ENCODE measurements at regions not wholly inside any gene's neighbourhood (a gene's known extent, or its start where the extent isn't known, plus 50 kb on each side); places are given as distances from the start of the nearest gene placed in this dataset.

DNA sequence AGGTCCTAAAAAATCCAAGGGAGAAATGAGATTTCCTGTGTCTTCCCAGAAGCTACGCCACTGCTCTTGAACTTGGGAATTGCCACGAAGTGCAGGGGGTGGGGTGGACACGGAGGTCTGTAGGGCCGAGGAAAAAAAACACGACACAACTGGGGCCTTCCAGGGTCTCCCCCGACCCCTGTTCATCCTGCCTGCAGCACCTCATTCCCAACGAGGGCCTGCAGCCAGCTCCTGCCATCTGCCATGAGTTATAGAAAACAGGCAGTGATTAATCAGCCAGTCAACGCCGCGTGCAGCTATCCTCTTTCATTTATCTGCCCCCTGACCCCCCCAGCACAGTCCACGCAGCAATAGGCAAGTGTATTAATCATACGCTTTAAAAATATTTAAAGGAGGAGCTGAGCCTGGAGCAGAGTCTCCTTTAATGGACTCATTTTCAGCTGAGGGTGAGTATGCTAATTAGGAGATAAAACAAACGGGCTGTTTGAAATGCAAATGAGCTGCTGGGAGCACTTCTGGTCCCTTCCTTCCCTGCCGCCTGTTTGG is 209.9 kb downstream of the TFCP2L1 start:
- H3K9me3 Mint-ChIP-seq (ENCODE audit: insufficient read depth) = no peaks in the 10 kb centered on the region
- intact Hi-C loops (cut with micrococcal nuclease) = no loop called here
- H3K36me3 ChIP-seq (replicated peaks in 1 of 2; ENCODE audit: control extremely low read depth in 1 of 2, control insufficient read depth in 1 of 2, extremely low read depth in 1 of 2, insufficient read depth in 2 of 2, low read length in 1 of 2) = no peaks in the 10 kb centered on the region
- H3K4me1 Mint-ChIP-seq = peaks cover 2% of the 10 kb centered on the region
- DNase-seq = no peak
- no peak overlapping the region for H2AFZ ChIP-seq (ENCODE audit: insufficient read depth, low read depth, low read length, poor library complexity, severe bottlenecking)
- no peaks in the 10 kb centered on the region for H4K20me1 ChIP-seq (ENCODE audit: control insufficient read depth, insufficient read depth, low read length, poor library complexity, severe bottlenecking)
- no peak overlapping the region for H3K4me3 ChIP-seq (ENCODE audit: control extremely low read depth in 1 of 5, extremely low read depth in 1 of 5, insufficient read depth in 1 of 5, low read depth in 2 of 5, low read length in 4 of 5)
- no peak for TF ChIP-seq EZH2 (IDR thresholded peaks at IDR 0.05; ENCODE audit: borderline replicate concordance, insufficient read depth, low read depth, low read length, poor library complexity, severe bottlenecking)
- TF ChIP-seq, protein P1, sequence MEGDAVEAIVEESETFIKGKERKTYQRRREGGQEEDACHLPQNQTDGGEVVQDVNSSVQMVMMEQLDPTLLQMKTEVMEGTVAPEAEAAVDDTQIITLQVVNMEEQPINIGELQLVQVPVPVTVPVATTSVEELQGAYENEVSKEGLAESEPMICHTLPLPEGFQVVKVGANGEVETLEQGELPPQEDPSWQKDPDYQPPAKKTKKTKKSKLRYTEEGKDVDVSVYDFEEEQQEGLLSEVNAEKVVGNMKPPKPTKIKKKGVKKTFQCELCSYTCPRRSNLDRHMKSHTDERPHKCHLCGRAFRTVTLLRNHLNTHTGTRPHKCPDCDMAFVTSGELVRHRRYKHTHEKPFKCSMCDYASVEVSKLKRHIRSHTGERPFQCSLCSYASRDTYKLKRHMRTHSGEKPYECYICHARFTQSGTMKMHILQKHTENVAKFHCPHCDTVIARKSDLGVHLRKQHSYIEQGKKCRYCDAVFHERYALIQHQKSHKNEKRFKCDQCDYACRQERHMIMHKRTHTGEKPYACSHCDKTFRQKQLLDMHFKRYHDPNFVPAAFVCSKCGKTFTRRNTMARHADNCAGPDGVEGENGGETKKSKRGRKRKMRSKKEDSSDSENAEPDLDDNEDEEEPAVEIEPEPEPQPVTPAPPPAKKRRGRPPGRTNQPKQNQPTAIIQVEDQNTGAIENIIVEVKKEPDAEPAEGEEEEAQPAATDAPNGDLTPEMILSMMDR (IDR thresholded peaks at IDR 0.05) = no peak
- no peak overlapping the region for H3K9ac ChIP-seq (ENCODE audit: low read length)
- peaks cover 0 to 12% (median 0%) of the 10 kb centered on the region in 3 donors for H3K9me3 ChIP-seq (ENCODE audit: control extremely low read depth in 1 of 3, control insufficient read depth in 2 of 3, insufficient read depth in 1 of 3, low read length in 2 of 3)
- no peaks in the 10 kb centered on the region for H3K4me1 ChIP-seq (ENCODE audit: control insufficient read depth in 2 of 2, insufficient read depth in 2 of 2, low read length in 2 of 2)
- no peak for ATAC-seq (ENCODE audit: low read depth)
- H3K27ac ChIP-seq (ENCODE audit: low read length in 2 of 2) = no peak overlapping the region
- POLR2A ChIA-PET = no interaction called here
- no peak overlapping the region for H3K27ac Mint-ChIP-seq
- 28% methylated on average over 8 of the region's 14 CpGs for WGBS (ENCODE audit: insufficient coverage)
- peaks cover 0 to 31% (median 6%) of the 10 kb centered on the region in 4 experiments for H3K27me3 ChIP-seq (replicated peaks in 1 of 4; ENCODE audit: control extremely low read depth in 1 of 4, control insufficient read depth in 3 of 4, insufficient read depth in 4 of 4, low read length in 3 of 4)
- H3K27me3 Mint-ChIP-seq = peaks cover 28% of the 10 kb centered on the region
- no peak overlapping the region for H3K4me2 ChIP-seq (replicated peaks; ENCODE audit: low read depth, low read length, poor library complexity, severe bottlenecking)
- CTCF ChIA-PET = interaction anchor here (1.7 to 2.4 kb wide), 2 partner anchors 8 to 11 kb away, joined by 5 to 8 read pairs; no protein-coding TSS in a partner anchor
- H3K4me3 Mint-ChIP-seq = no peak overlapping the region
- no peaks in the 10 kb centered on the region for H3K79me2 ChIP-seq (ENCODE audit: control insufficient read depth, insufficient read depth, low read length)

DNA sequence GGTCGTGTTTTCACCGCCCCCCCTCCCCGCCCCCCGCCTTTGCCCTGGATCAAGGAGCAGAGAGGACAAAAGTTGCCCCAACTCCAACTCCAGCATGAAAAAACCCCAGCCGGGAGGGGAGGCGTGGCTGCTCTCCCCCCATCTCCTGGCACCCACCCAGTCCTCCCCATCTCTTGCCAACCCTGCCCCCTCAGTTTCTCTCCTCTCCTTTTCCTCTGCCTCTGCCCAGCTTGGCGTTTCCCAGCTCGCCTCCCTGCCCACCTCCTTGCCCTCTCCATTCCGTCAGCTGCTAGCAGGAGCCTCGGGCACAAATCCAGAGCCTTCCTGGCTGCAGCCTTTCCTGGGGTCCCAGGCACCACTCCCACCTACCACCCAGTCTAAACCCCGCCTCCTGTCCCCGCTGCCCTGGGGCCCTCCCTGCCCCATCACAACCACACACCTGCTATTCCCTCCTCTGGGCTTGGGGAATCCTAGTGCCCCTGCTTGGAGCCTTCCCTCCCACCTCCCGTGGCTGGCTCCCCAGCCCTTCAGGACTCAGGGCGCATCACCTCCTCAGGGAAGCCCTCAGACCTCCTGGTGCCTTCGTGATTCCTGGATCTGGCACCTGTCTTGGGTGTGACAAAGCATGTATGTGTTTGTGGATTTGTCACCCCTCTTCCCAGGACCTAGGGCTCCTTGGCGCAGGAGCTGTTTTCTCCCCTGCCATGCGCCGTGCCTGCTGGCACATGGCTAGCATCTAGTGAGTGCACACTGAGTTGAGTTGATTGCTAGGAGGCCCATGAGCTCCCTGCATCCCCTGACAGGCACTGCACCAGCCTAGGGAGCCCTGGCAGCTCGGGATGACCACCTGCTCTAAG is 209.1 kb downstream of the TFCP2L1 start:
- ATAC-seq (ENCODE audit: low read depth) (no peak), DNase-seq (no peak)
- no peaks in the 10 kb centered on the region for H3K36me3 ChIP-seq (replicated peaks in 1 of 2; ENCODE audit: control extremely low read depth in 1 of 2, control insufficient read depth in 1 of 2, extremely low read depth in 1 of 2, insufficient read depth in 2 of 2, low read length in 1 of 2)
- H3K4me3 ChIP-seq (ENCODE audit: control extremely low read depth in 1 of 5, extremely low read depth in 1 of 5, insufficient read depth in 1 of 5, low read depth in 2 of 5, low read length in 4 of 5) = no peak overlapping the region
- H3K27me3 ChIP-seq (replicated peaks in 1 of 4; ENCODE audit: control extremely low read depth in 1 of 4, control insufficient read depth in 3 of 4, insufficient read depth in 4 of 4, low read length in 3 of 4) = peaks cover 0 to 31% (median 4%) of the 10 kb centered on the region in 4 experiments
- Mint-ChIP-seq H3K27me3 (peaks cover 30% of the 10 kb centered on the region), H3K27ac (no peak overlapping the region), H3K4me3 (no peak overlapping the region), H3K4me1 (peaks cover 2% of the 10 kb centered on the region), H3K9me3 (ENCODE audit: insufficient read depth) (no peaks in the 10 kb centered on the region)
- 20% methylated on average over 12 of the region's 19 CpGs for WGBS (ENCODE audit: insufficient coverage)
- H3K79me2 ChIP-seq (ENCODE audit: control insufficient read depth, insufficient read depth, low read length) = no peaks in the 10 kb centered on the region
- intact Hi-C loops (cut with micrococcal nuclease) = no loop called here
- no peaks in the 10 kb centered on the region for H3K4me1 ChIP-seq (ENCODE audit: control insufficient read depth in 2 of 2, insufficient read depth in 2 of 2, low read length in 2 of 2)
- ChIA-PET CTCF (interaction anchor here (0.6 to 2.4 kb wide), 3 partner anchors 8 to 10 kb away, joined by 3 to 8 read pairs (median 3); no protein-coding TSS in a partner anchor), POLR2A (no interaction called here)
- H3K4me2 ChIP-seq (replicated peaks; ENCODE audit: low read depth, low read length, poor library complexity, severe bottlenecking) = no peak overlapping the region
- no peak overlapping the region for H2AFZ ChIP-seq (ENCODE audit: insufficient read depth, low read depth, low read length, poor library complexity, severe bottlenecking)
- no peaks in the 10 kb centered on the region for H4K20me1 ChIP-seq (ENCODE audit: control insufficient read depth, insufficient read depth, low read length, poor library complexity, severe bottlenecking)
- H3K9me3 ChIP-seq (ENCODE audit: control extremely low read depth in 1 of 3, control insufficient read depth in 2 of 3, insufficient read depth in 1 of 3, low read length in 2 of 3) = peaks cover 0 to 11% (median 0%) of the 10 kb centered on the region in 3 donors
- TF ChIP-seq, protein P1 (IDR thresholded peaks at IDR 0.05) = no peak
- TF ChIP-seq EZH2 (IDR thresholded peaks at IDR 0.05; ENCODE audit: borderline replicate concordance, insufficient read depth, low read depth, low read length, poor library complexity, severe bottlenecking) = no peak
- H3K9ac ChIP-seq (ENCODE audit: low read length) = no peak overlapping the region
- H3K27ac ChIP-seq (ENCODE audit: low read length in 2 of 2) = no peak overlapping the region

Measured in B cell (primary cell).